ENCODE measurements at regions not wholly inside any gene's neighbourhood (a gene's known extent, or its start where the extent isn't known, plus 50 kb on each side); places are given as distances from the start of the nearest gene placed in this dataset.
"Not testable (repeated sequence)": the region's sequence is repeated elsewhere in the genome, so short reads cannot be mapped to it uniquely, and the experiment has no call there.

- DNase-seq, result no peak
Measured at GRCh38 chr13:70756088-70756487, 647.8 kb upstream of the KLHL1 start.

GRCh38 chr13:70755456-70755855 is 647.2 kb upstream of the KLHL1 start:
- DNase-seq, result no peak

GRCh38 chr13:70747262-70747661 is 639.0 kb upstream of the KLHL1 start:
- no peak for DNase-seq

GRCh38 chr13:70746469-70746868 is 638.2 kb upstream of the KLHL1 start:
- DNase-seq, result not testable (repeated sequence)

- no peak for DNase-seq
Measured at GRCh38 chr13:70736622-70737317, 628.5 kb upstream of the KLHL1 start.

- no peak for DNase-seq
Measured at GRCh38 chr13:70732611-70733010, 624.4 kb upstream of the KLHL1 start.

- DNase-seq, result no peak
Measured at GRCh38 chr13:70729369-70729768, 621.1 kb upstream of the KLHL1 start.

GRCh38 chr13:70723732-70724131 is 615.5 kb upstream of the KLHL1 start:
- DNase-seq, result no peak

- DNase-seq, result no peak
Measured at GRCh38 chr13:70720386-70720785, 612.1 kb upstream of the KLHL1 start.

GRCh38 chr13:70714993-70715392 is 606.7 kb upstream of the KLHL1 start:
- no peak for DNase-seq

GRCh38 chr13:70708775-70709174 is 600.5 kb upstream of the KLHL1 start:
- no peak for DNase-seq

GRCh38 chr13:70703755-70704154 is 595.5 kb upstream of the KLHL1 start:
- DNase-seq, result no peak

- DNase-seq, result no peak
Measured at GRCh38 chr13:70694996-70695715, 586.9 kb upstream of the KLHL1 start.

- DNase-seq, result no peak
Measured at GRCh38 chr13:70668983-70669382, 560.7 kb upstream of the KLHL1 start.

GRCh38 chr13:70668293-70668692 is 560.0 kb upstream of the KLHL1 start:
- no peak for DNase-seq

- DNase-seq, result no peak
Measured at GRCh38 chr13:70666883-70667556, 558.8 kb upstream of the KLHL1 start.

GRCh38 chr13:70662231-70662940 is 554.1 kb upstream of the KLHL1 start:
- no peak for DNase-seq

- no peak for DNase-seq
Measured at GRCh38 chr13:70644052-70644451, 535.8 kb upstream of the KLHL1 start.

- DNase-seq, result no peak
Measured at GRCh38 chr13:70634893-70635292, 526.6 kb upstream of the KLHL1 start.

- DNase-seq, result no peak
Measured at GRCh38 chr13:70630247-70630646, 522.0 kb upstream of the KLHL1 start.

GRCh38 chr13:70623239-70623638 is 515.0 kb upstream of the KLHL1 start:
- DNase-seq, result no peak

- DNase-seq, result no peak
Measured at GRCh38 chr13:70622796-70623195, 514.5 kb upstream of the KLHL1 start.

GRCh38 chr13:70619936-70620335 is 511.7 kb upstream of the KLHL1 start:
- DNase-seq, result no peak
